B cell (primary cell): ENCODE measurements at regions not wholly inside any gene's neighbourhood (a gene's known extent, or its start where the extent isn't known, plus 50 kb on each side); places are given as distances from the start of the nearest gene placed in this dataset.

Source experiments
- ATAC-seq: fragments of 200-7000 bp; cut with Tn5 transposase; one replicate; pipeline ENCODE4 v1.10.0; 2021; ENCODE audit warnings: low read depth, mild to moderate bottlenecking, moderate number of reproducible peaks, moderate library complexity
- CTCF ChIA-PET: fragments of 350-600 bp; sonication (Branson Sonifier 250); formaldehyde crosslinking; loops from one replicate; lab custom pipeline; 2021; ENCODE audit warnings: antibody characterized with exemption, inconsistent platforms; lab: Charles Lee
- POLR2A ChIA-PET: fragments of 350-600 bp; sonication (Branson Sonifier 250); formaldehyde crosslinking; loops from one replicate; lab custom pipeline; 2021; ENCODE audit warnings: antibody characterized with exemption; lab: Charles Lee
- DNase-seq: peaks from one replicate; pipeline ENCODE4 v3.0.0; 2013
- H2AFZ ChIP-seq: 2 replicates; pipeline ENCODE4 v1.6.1; 2012; ENCODE audit warnings: mild to moderate bottlenecking, low read depth, low read length; ENCODE audit not compliant: insufficient read depth, poor library complexity, severe bottlenecking
- H3K27ac ChIP-seq, 2 donors: 1 replicate in 1 of 2; 2 replicates in 1 of 2; pipeline ENCODE4 v1.5.1; 2012 to 2013; ENCODE audit warnings: low read length in 2 of 2, mild to moderate bottlenecking in 2 of 2, moderate library complexity in 1 of 2
- H3K27me3 ChIP-seq, 4 experiments: fragments of 200-600 bp in 1 of 4; sonication (generic) in 1 of 4; replicated peaks in 1 of 4; 1 replicate in 2 of 4; 2 replicates in 2 of 4; pipeline versions ENCODE4 v1.6.1 to v1.7.0; 2013 to 2016; ENCODE audit warnings: low read length in 3 of 4, mild to moderate bottlenecking in 2 of 4, mixed read lengths in 1 of 4, moderate library complexity in 1 of 4; ENCODE audit not compliant: insufficient read depth in 4 of 4, control insufficient read depth in 3 of 4; ENCODE audit errors: control extremely low read depth in 1 of 4
- H3K36me3 ChIP-seq, 2 experiments: replicated peaks in 1 of 2; 1 replicate in 1 of 2; 2 replicates in 1 of 2; pipeline versions ENCODE4 v1.6.1 to v1.7.1; 2013; ENCODE audit warnings: low read length in 1 of 2; ENCODE audit not compliant: insufficient read depth in 2 of 2, control insufficient read depth in 1 of 2; ENCODE audit errors: control extremely low read depth in 1 of 2, extremely low read depth in 1 of 2
- H3K4me1 ChIP-seq, 2 donors: fragments of 200-600 bp in 1 of 2; sonication (generic) in 1 of 2; 1 replicate in 1 of 2; 2 replicates in 1 of 2; pipeline versions ENCODE4 v1.5.1 to v1.6.1; 2013 to 2017; ENCODE audit warnings: low read length in 2 of 2; ENCODE audit not compliant: control insufficient read depth in 2 of 2, insufficient read depth in 2 of 2
- H3K4me2 ChIP-seq: replicated peaks from 2 replicates; pipeline ENCODE3; 2012; ENCODE audit warnings: mild to moderate bottlenecking, low read depth, low read length; ENCODE audit not compliant: poor library complexity, severe bottlenecking
- H3K4me3 ChIP-seq, 5 experiments: fragments of 200-600 bp in 1 of 5; sonication (generic) in 1 of 5; 1 replicate in 3 of 5; 2 replicates in 2 of 5; pipeline versions ENCODE4 v1.5.1 to v1.7.0; 2011 to 2016; ENCODE audit warnings: low read length in 4 of 5, mild to moderate bottlenecking in 4 of 5, low read depth in 2 of 5, control low read depth in 1 of 5, moderate library complexity in 1 of 5; ENCODE audit not compliant: insufficient read depth in 1 of 5; ENCODE audit errors: control extremely low read depth in 1 of 5, extremely low read depth in 1 of 5
- H3K79me2 ChIP-seq: fragments of 200-600 bp; sonication (generic); one replicate; pipeline ENCODE4 v1.6.0; 2016; ENCODE audit warnings: low read length; ENCODE audit not compliant: control insufficient read depth, insufficient read depth
- H3K9ac ChIP-seq: fragments of 200-600 bp; sonication (generic); 2 replicates; pipeline ENCODE4 v1.6.1; 2017; ENCODE audit warnings: mild to moderate bottlenecking, low read length, moderate library complexity
- H3K9me3 ChIP-seq, 3 donors: one replicate each; pipeline versions ENCODE4 v1.6.1 to v1.7.1; 2013; ENCODE audit warnings: low read length in 2 of 3; ENCODE audit not compliant: control insufficient read depth in 2 of 3, insufficient read depth in 1 of 3; ENCODE audit errors: control extremely low read depth in 1 of 3
- H4K20me1 ChIP-seq: 2 replicates; pipeline ENCODE4 v1.6.0; 2012; ENCODE audit warnings: mild to moderate bottlenecking, low read length; ENCODE audit not compliant: insufficient read depth, control insufficient read depth, poor library complexity, severe bottlenecking
- H3K27ac Mint-ChIP-seq: one replicate; pipeline ENCODE4 v1.8.0; 2021; ENCODE audit warnings: mixed read lengths
- H3K27me3 Mint-ChIP-seq: one replicate; pipeline ENCODE4 v1.8.0; 2021; ENCODE audit warnings: mixed read lengths
- H3K4me1 Mint-ChIP-seq: one replicate; pipeline ENCODE4 v1.8.0; 2021; ENCODE audit warnings: mixed read lengths
- H3K4me3 Mint-ChIP-seq: one replicate; pipeline ENCODE4 v1.8.0; 2021; ENCODE audit warnings: mixed read lengths
- H3K9me3 Mint-ChIP-seq: one replicate; pipeline ENCODE4 v1.8.0; 2022; ENCODE audit warnings: mixed read lengths; ENCODE audit not compliant: insufficient read depth
- EZH2 ChIP-seq: IDR thresholded peaks from 2 replicates; pipeline ENCODE4 v1.6.1; 2012; ENCODE audit warnings: borderline replicate concordance, low read depth, mild to moderate bottlenecking, moderate library complexity, low read length; ENCODE audit not compliant: insufficient read depth, poor library complexity, severe bottlenecking
- WGBS: methylation state at CpG from one replicate; pipeline ENCODE4 v1.1.5; 2013; ENCODE audit warnings: missing lambda C conversion rate; ENCODE audit not compliant: insufficient coverage; 5-methylcytosine and 5-hydroxymethylcytosine counted together
- intact Hi-C: fragments of 100-400 bp; cut with micrococcal nuclease; formaldehyde crosslinking; loops from one replicate; pipeline ENCODE4 v1.10.0; 2022
- TF ChIP-seq, protein P1 (sequence below): fragments of 200-600 bp; IDR thresholded peaks from one replicate; pipeline ENCODE4 v1.8.0; 2022; ENCODE audit warnings: antibody characterized with exemption, mild to moderate bottlenecking

DNA sequence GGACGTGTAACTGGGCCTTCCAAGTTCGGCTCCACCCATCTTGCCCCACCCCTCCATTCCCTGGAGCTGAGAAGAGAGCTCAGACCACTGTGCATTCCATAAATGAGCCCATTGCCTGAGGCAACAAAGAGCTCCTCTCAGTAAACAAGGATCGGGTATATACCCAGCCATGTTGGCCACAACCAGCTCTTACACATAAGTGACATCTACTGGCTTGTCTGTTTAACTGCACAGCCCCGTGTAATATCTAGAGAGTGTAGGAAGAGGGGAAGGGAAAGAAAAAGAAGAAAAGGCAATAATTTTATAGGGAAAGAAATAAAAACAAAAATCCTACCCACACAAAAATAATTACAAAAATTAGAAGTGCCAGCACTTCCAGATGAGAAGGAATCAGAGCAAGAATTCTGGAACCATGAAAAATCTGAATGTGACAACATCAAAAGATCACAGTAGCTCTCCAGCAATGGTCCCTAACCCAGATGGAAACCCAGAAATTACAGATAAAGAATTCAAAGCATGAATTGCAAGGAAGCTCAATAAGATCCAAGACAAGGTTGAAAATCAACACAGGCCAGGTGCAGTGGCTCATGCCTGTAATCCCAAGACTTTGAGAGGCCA, 308.1 kb downstream of the RPAP3 start:
- intact Hi-C loops = loop anchor here (1.0 to 2.0 kb wide), 7 partner anchors 11 to 365 kb away; partner anchors contain the start of genes AMIGO2 and PCED1B
- WGBS = 68% methylated on average over 2 of the region's 4 CpGs

More for the DNA sequence above, 308.1 kb downstream of the RPAP3 start:
- Histone ChIP-seq H3K9ac (peak overlapping the region; percentile 27), H3K36me3 (no peaks in the 10 kb centered on the region), H3K79me2 (no peaks in the 10 kb centered on the region), H3K4me1 (peaks cover 27 to 48% of the 10 kb centered on the region in 2 donors), H3K4me2 (peak overlapping the region; percentile 58), H3K27me3 (no peaks in the 10 kb centered on the region), H4K20me1 (no peaks in the 10 kb centered on the region), H3K4me3 (peak overlapping the region in 3 of 5 experiments; percentile 15 to 39 (median 30)), H3K27ac (peak overlapping the region; percentile 49 to 75), H3K9me3 (peaks cover 6 to 22% (median 20%) of the 10 kb centered on the region in 3 donors), H2AFZ (peak overlapping the region; percentile 52)
- Mint-ChIP-seq H3K4me1 (peaks cover 72% of the 10 kb centered on the region), H3K4me3 (peak overlapping the region; percentile 63), H3K9me3 (peaks cover 16% of the 10 kb centered on the region), H3K27me3 (no peaks in the 10 kb centered on the region), H3K27ac (peak overlapping the region; percentile 91)
- DNase-seq (peak; percentile 73), ATAC-seq (peak; percentile 78)
- ChIA-PET POLR2A (interaction anchor here (0.6 to 2.1 kb wide), 12 partner anchors 14 to 365 kb away, joined by 3 to 11 read pairs (median 4); no protein-coding TSS in a partner anchor), CTCF (interaction anchor here (0.6 to 8.2 kb wide), 76 partner anchors 8 to 1286 kb away, joined by 3 to 192 read pairs (median 5); partner anchors contain the start of genes AMIGO2 and PCED1B)
- no peak for TF ChIP-seq EZH2
- TF ChIP-seq, protein P1, sequence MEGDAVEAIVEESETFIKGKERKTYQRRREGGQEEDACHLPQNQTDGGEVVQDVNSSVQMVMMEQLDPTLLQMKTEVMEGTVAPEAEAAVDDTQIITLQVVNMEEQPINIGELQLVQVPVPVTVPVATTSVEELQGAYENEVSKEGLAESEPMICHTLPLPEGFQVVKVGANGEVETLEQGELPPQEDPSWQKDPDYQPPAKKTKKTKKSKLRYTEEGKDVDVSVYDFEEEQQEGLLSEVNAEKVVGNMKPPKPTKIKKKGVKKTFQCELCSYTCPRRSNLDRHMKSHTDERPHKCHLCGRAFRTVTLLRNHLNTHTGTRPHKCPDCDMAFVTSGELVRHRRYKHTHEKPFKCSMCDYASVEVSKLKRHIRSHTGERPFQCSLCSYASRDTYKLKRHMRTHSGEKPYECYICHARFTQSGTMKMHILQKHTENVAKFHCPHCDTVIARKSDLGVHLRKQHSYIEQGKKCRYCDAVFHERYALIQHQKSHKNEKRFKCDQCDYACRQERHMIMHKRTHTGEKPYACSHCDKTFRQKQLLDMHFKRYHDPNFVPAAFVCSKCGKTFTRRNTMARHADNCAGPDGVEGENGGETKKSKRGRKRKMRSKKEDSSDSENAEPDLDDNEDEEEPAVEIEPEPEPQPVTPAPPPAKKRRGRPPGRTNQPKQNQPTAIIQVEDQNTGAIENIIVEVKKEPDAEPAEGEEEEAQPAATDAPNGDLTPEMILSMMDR = peak; percentile 70
